ENCODE measurements at regions not wholly inside any gene's neighbourhood (a gene's known extent, or its start where the extent isn't known, plus 50 kb on each side); places are given as distances from the start of the nearest gene placed in this dataset.

- no peak for TF ChIP-seq CTCF (IDR thresholded peaks at IDR 0.05)
- no peak for TF ChIP-seq POLR2AphosphoS5 (IDR thresholded peaks at IDR 0.05)
- TF ChIP-seq POLR2A (IDR thresholded peaks at IDR 0.05), result no peak
Observed at GRCh38 chr4:160117686-160118085, 1014.8 kb downstream of the RAPGEF2 start.

Measured in sigmoid colon (tissue), 4 donors.